Dendritic cell treated with granulocyte-macrophage colony-stimulating factor and Interleukin-4, amounts not matched to agents 40 ng/mL and 50 ng/mL, for 4 days (primary cell): ENCODE measurements at regions not wholly inside any gene's neighbourhood (a gene's known extent, or its start where the extent isn't known, plus 50 kb on each side); places are given as distances from the start of the nearest gene placed in this dataset.

Source experiments
- H3K27ac Mint-ChIP-seq: one replicate; pipeline ENCODE4 v1.8.0; 2022; ENCODE audit warnings: mild to moderate bottlenecking, mixed read lengths
- H3K27me3 Mint-ChIP-seq: one replicate; pipeline ENCODE4 v1.8.0; 2022; ENCODE audit warnings: mild to moderate bottlenecking, mixed read lengths
- H3K36me3 Mint-ChIP-seq: one replicate; pipeline ENCODE4 v1.8.0; 2022; ENCODE audit warnings: low read depth, mixed read lengths
- H3K4me1 Mint-ChIP-seq: one replicate; pipeline ENCODE4 v1.8.0; 2022; ENCODE audit warnings: low read depth, mixed read lengths
- H3K4me3 Mint-ChIP-seq: one replicate; pipeline ENCODE4 v1.8.0; 2022; ENCODE audit warnings: mild to moderate bottlenecking, moderate library complexity, mixed read lengths
- H3K9me3 Mint-ChIP-seq: one replicate; pipeline ENCODE4 v1.8.0; 2022; ENCODE audit warnings: mixed read lengths
- intact Hi-C: fragments of 100-400 bp; cut with micrococcal nuclease; formaldehyde crosslinking; loops from one replicate; pipeline ENCODE4 v1.15.0; 2022

DNA sequence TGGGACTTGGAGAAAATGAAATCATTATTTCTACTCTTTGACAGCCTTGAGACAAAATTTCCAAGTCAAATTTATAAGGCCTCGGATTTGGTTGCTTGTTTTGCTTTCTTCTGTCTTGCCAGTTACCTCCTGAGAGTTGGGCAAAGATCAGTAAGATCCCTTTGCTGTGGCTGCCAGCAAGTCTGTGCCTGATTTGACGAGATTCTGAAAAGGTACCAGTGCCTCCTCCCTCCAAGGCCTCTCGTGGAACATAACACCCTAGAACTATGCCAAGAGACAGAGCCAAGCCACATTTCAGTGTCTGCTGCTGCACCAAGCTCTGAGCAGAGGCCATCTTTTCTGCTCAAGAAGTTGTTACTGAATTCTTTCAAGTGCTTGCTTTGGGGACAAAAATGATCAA lies 61.0 kb downstream of the GTPBP8 start:
- H3K27me3 Mint-ChIP-seq = peaks cover 1% of the 10 kb centered on the region
- H3K9me3 Mint-ChIP-seq = no peaks in the 10 kb centered on the region
- H3K4me1 Mint-ChIP-seq = peaks cover 5% of the 10 kb centered on the region
- intact Hi-C loops = loop anchor here (1.0 to 10.0 kb wide), 3 partner anchors 163 to 526 kb away; partner anchors contain the start of gene BOC
- H3K36me3 Mint-ChIP-seq = no peaks in the 10 kb centered on the region
- H3K27ac Mint-ChIP-seq = no peak overlapping the region
- H3K4me3 Mint-ChIP-seq = no peak overlapping the region

DNA sequence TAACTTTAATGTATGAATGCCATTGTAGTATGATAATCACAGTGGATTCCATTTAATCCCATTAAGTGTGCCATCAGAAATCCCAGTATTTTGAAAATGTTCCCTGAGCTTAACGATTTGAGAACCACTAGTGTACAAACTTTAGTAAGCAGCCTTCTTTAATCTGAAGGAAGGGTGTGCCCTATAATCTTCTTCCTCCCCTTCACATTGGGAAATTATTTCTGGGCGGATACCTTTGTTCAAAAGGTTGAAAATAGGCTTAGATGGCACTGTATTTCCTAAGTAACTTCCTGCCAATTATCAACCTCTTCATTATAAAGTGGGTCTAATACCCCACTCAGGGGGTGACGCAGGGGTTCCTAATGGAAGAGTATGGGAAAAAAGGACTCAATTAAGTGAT lies 62.4 kb downstream of the GTPBP8 start:
- Mint-ChIP-seq H3K27ac (no peak overlapping the region), H3K9me3 (no peaks in the 10 kb centered on the region), H3K4me1 (peaks cover 5% of the 10 kb centered on the region), H3K4me3 (no peak overlapping the region), H3K27me3 (peaks cover 1% of the 10 kb centered on the region), H3K36me3 (no peaks in the 10 kb centered on the region)
- intact Hi-C loops = loop anchor here (5.0 to 10.0 kb wide), 2 partner anchors 162 to 524 kb away; partner anchors contain the start of gene BOC

DNA sequence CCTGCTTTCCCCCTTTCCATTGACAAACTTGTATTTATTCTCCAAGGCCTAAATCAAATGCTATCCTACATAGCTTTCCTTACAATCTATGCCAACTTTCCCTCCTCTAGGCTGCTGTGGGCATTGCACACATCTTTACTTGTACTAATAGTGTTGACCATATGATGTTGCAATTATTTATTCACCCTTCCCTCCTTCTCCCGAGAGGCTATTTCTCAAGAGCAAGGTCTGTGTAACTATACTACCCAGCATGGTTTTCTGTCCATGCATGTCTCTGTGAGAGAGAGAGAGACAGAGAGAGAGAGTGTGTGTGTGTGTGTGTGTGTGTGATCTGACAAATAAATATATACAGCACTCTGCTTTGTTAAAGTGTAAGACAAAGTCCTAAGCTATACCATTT lies 63.8 kb downstream of the GTPBP8 start:
- Mint-ChIP-seq H3K27me3 (peaks cover 1% of the 10 kb centered on the region), H3K4me1 (peaks cover 5% of the 10 kb centered on the region), H3K9me3 (no peaks in the 10 kb centered on the region), H3K4me3 (no peak overlapping the region), H3K27ac (no peak overlapping the region), H3K36me3 (no peaks in the 10 kb centered on the region)
- intact Hi-C loops = loop anchor here (5.0 to 10.0 kb wide), 2 partner anchors 160 to 523 kb away; partner anchors contain the start of gene BOC

- no peaks in the 10 kb centered on the region for H3K9me3 Mint-ChIP-seq
- no peaks in the 10 kb centered on the region for H3K36me3 Mint-ChIP-seq
- no peak overlapping the region for H3K27ac Mint-ChIP-seq
- intact Hi-C loops = loop anchor here (5.0 to 10.0 kb wide), 2 partner anchors 82 to 160 kb away; partner anchors contain the start of gene BOC
- H3K4me3 Mint-ChIP-seq = no peak overlapping the region
- H3K27me3 Mint-ChIP-seq = peaks cover 1% of the 10 kb centered on the region
- peaks cover 5% of the 10 kb centered on the region for H3K4me1 Mint-ChIP-seq
These were observed 64.4 kb downstream of the GTPBP8 start for GRCh38 chr3:113055201-113055600.

- no peak overlapping the region for H3K27ac Mint-ChIP-seq
- intact Hi-C loops = loop anchor here (5.0 to 10.0 kb wide), 2 partner anchors 81 to 159 kb away; partner anchors contain the start of gene BOC
These were observed 65.2 kb downstream of the GTPBP8 start for GRCh38 chr3:113055961-113056360.

DNA sequence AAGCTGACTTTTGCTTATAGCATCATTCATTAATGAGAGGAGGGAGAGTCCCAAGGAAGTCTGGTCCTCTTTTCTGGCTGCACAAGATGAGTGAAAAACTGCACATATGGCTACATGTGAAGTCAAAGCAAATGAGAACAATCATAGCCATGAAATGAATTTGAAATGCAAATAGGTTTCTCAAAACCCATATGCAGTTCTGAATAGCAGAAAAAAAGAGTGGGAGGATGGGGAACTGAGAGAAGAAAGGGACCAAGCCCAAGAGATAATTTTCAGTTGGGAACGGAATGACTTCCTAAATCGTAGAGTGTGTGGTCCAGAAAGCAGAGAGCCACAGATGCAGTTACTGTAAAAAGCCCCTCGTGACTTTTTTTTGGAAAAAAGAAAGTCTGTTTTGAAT lies 66.3 kb downstream of the GTPBP8 start:
- no peak overlapping the region for H3K4me3 Mint-ChIP-seq
- H3K4me1 Mint-ChIP-seq = peaks cover 5% of the 10 kb centered on the region
- H3K36me3 Mint-ChIP-seq = no peaks in the 10 kb centered on the region
- intact Hi-C loops = loop anchor here (5.0 to 10.0 kb wide), 2 partner anchors 80 to 158 kb away; partner anchors contain the start of gene BOC
- H3K27ac Mint-ChIP-seq = no peak overlapping the region
- H3K27me3 Mint-ChIP-seq = no peaks in the 10 kb centered on the region
- no peaks in the 10 kb centered on the region for H3K9me3 Mint-ChIP-seq

More at GRCh38 chr3:113055961-113056360, 65.2 kb downstream of the GTPBP8 start:
- Mint-ChIP-seq H3K9me3 (no peaks in the 10 kb centered on the region), H3K36me3 (no peaks in the 10 kb centered on the region), H3K27me3 (peaks cover 1% of the 10 kb centered on the region), H3K4me3 (no peak overlapping the region), H3K4me1 (peaks cover 5% of the 10 kb centered on the region)

DNA sequence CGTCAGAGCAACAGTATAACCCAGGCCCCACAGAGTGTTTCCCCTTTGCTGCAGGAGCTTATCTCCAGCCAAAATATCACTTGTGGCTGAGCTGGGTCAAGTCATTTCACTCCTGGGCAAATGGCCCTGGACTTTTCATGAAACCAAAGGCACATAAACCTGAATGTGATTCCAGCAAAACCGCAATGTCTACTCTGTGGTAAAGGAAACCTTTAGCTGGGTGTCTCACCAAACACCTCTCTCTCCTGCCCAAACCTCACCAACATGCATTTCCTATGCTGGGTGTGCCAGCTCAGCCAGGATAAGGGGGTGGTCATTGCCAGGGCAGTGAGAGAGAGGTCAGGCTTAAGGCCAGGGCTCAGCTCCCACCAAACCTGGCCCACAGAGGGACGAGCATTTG lies 67.4 kb downstream of the GTPBP8 start:
- Mint-ChIP-seq H3K4me1 (peaks cover 3% of the 10 kb centered on the region), H3K36me3 (no peaks in the 10 kb centered on the region), H3K27ac (no peak overlapping the region), H3K9me3 (no peaks in the 10 kb centered on the region), H3K4me3 (no peak overlapping the region), H3K27me3 (no peaks in the 10 kb centered on the region)
- intact Hi-C loops = loop anchor here (5.0 to 10.0 kb wide), 2 partner anchors 79 to 157 kb away; partner anchors contain the start of gene BOC

DNA sequence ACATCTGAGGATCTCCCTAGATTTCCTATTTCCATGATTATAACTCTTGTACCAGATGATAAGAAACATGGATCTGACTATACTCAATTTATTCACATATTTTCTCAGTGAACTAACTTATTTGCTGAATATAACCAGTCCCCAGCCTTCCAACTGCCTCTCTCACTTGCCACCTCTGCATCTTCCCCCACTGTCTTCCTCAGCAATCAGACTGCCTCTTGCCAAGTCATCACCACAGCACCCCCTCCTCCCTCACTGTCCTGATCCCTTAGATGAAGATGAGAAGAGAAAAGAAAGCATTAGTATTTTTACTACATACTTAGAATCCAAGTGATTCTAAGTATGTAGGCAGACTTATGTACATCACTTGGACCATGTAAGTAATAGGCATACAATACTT lies 71.9 kb downstream of the GTPBP8 start:
- intact Hi-C loops = no loop called here

GRCh38 chr3:113063126-113063894 lies 72.5 kb downstream of the GTPBP8 start:
- H3K4me1 Mint-ChIP-seq = peaks cover 6% of the 10 kb centered on the region
- H3K9me3 Mint-ChIP-seq = peaks cover 23% of the 10 kb centered on the region
- H3K4me3 Mint-ChIP-seq = no peak overlapping the region
- peaks cover 2% of the 10 kb centered on the region for H3K27me3 Mint-ChIP-seq
- no peak overlapping the region for H3K27ac Mint-ChIP-seq
- no peaks in the 10 kb centered on the region for H3K36me3 Mint-ChIP-seq
- intact Hi-C loops = no loop called here

More for the DNA sequence above, 71.9 kb downstream of the GTPBP8 start:
- Mint-ChIP-seq H3K27ac (no peak overlapping the region), H3K4me3 (no peak overlapping the region), H3K4me1 (peaks cover 6% of the 10 kb centered on the region), H3K27me3 (peaks cover 2% of the 10 kb centered on the region), H3K9me3 (peaks cover 17% of the 10 kb centered on the region), H3K36me3 (no peaks in the 10 kb centered on the region)

GRCh38 chr3:113064183-113064582 lies 73.4 kb downstream of the GTPBP8 start:
- Mint-ChIP-seq H3K27ac (no peak overlapping the region), H3K4me3 (no peak overlapping the region), H3K27me3 (peaks cover 2% of the 10 kb centered on the region), H3K36me3 (no peaks in the 10 kb centered on the region), H3K9me3 (peaks cover 25% of the 10 kb centered on the region), H3K4me1 (peaks cover 6% of the 10 kb centered on the region)
- intact Hi-C loops = no loop called here

GRCh38 chr3:113065336-113065735 lies 74.6 kb downstream of the GTPBP8 start:
- H3K36me3 Mint-ChIP-seq = no peaks in the 10 kb centered on the region
- H3K4me1 Mint-ChIP-seq = peaks cover 6% of the 10 kb centered on the region
- intact Hi-C loops = no loop called here
- no peak overlapping the region for H3K4me3 Mint-ChIP-seq
- H3K27me3 Mint-ChIP-seq = peaks cover 2% of the 10 kb centered on the region
- peaks cover 25% of the 10 kb centered on the region for H3K9me3 Mint-ChIP-seq
- no peak overlapping the region for H3K27ac Mint-ChIP-seq

- intact Hi-C loops = no loop called here
- peaks cover 25% of the 10 kb centered on the region for H3K9me3 Mint-ChIP-seq
These were observed 79.4 kb downstream of the GTPBP8 start for GRCh38 chr3:113070072-113070640.

GRCh38 chr3:113070681-113071113 lies 79.9 kb downstream of the GTPBP8 start:
- intact Hi-C loops = no loop called here
- H3K4me3 Mint-ChIP-seq = no peak overlapping the region
- peaks cover 2% of the 10 kb centered on the region for H3K27me3 Mint-ChIP-seq
- no peaks in the 10 kb centered on the region for H3K4me1 Mint-ChIP-seq
- no peak overlapping the region for H3K27ac Mint-ChIP-seq
- H3K36me3 Mint-ChIP-seq = no peaks in the 10 kb centered on the region
- peaks cover 25% of the 10 kb centered on the region for H3K9me3 Mint-ChIP-seq

More at GRCh38 chr3:113070072-113070640, 79.4 kb downstream of the GTPBP8 start:
- Mint-ChIP-seq H3K36me3 (no peaks in the 10 kb centered on the region), H3K27me3 (peaks cover 2% of the 10 kb centered on the region), H3K4me1 (no peaks in the 10 kb centered on the region), H3K27ac (no peak overlapping the region), H3K4me3 (no peak overlapping the region)

GRCh38 chr3:113075588-113075987 lies 84.8 kb downstream of the GTPBP8 start:
- no peak overlapping the region for H3K4me3 Mint-ChIP-seq
- no peaks in the 10 kb centered on the region for H3K9me3 Mint-ChIP-seq
- no peaks in the 10 kb centered on the region for H3K27me3 Mint-ChIP-seq
- no peaks in the 10 kb centered on the region for H3K36me3 Mint-ChIP-seq
- H3K27ac Mint-ChIP-seq = no peak overlapping the region
- no peaks in the 10 kb centered on the region for H3K4me1 Mint-ChIP-seq
- intact Hi-C loops = no loop called here
